GM12891 (cell line): ENCODE measurements at regions not wholly inside any gene's neighbourhood (a gene's known extent, or its start where the extent isn't known, plus 50 kb on each side); places are given as distances from the start of the nearest gene placed in this dataset.

ENCODE experiments used
- POLR2A ChIP-seq: IDR thresholded peaks from 2 replicates; pipeline ENCODE4 v1.6.1; 2011; ENCODE audit warnings: low read depth, low read length, control low read depth
- POLR2AphosphoS5 ChIP-seq: IDR thresholded peaks from 2 replicates; pipeline ENCODE4 v1.6.1; 2011; ENCODE audit warnings: low read depth, low read length, control low read depth

- TF ChIP-seq POLR2AphosphoS5 (no peak), POLR2A (no peak)
Measured at GRCh38 chr9:106648799-106649198, 214.2 kb upstream of the ZNF462 start.
